Activated CD4-positive, alpha-beta T cell treated with anti-CD3 and anti-CD28 coated beads, Interleukin-2, amount 50 U/mL, for 1 hour (primary cell): ENCODE measurements at regions not wholly inside any gene's neighbourhood (a gene's known extent, or its start where the extent isn't known, plus 50 kb on each side); places are given as distances from the start of the nearest gene placed in this dataset.
"Not testable (repeated sequence)": the region's sequence is repeated elsewhere in the genome, so short reads cannot be mapped to it uniquely, and the experiment has no call there.

Source experiments
- DNase-seq: peaks from one replicate; pipeline ENCODE4 v3.0.0-alpha.2; 2020

GRCh38 chrX:10979956-10980355, 131.2 kb upstream of the HCCS start:
- DNase-seq = no peak

- no peak for DNase-seq
These were observed 129.6 kb upstream of the HCCS start for GRCh38 chrX:10981506-10981905.

- no peak for DNase-seq
These were observed 127.6 kb upstream of the HCCS start for GRCh38 chrX:10983526-10983925.

- DNase-seq = no peak
These were observed 126.9 kb upstream of the HCCS start for GRCh38 chrX:10984213-10984612.

- no peak for DNase-seq
These were observed 124.5 kb upstream of the HCCS start for GRCh38 chrX:10986616-10987015.

- DNase-seq = no peak
These were observed 122.5 kb upstream of the HCCS start for GRCh38 chrX:10988653-10989052.

- DNase-seq = no peak
These were observed 121.7 kb upstream of the HCCS start for GRCh38 chrX:10989386-10989785.

- DNase-seq = no peak
These were observed 120.7 kb upstream of the HCCS start for GRCh38 chrX:10990418-10990817.

- no peak for DNase-seq
These were observed 120.2 kb upstream of the HCCS start for GRCh38 chrX:10990976-10991375.

GRCh38 chrX:10992110-10992509, 119.0 kb upstream of the HCCS start:
- no peak for DNase-seq

- DNase-seq = not testable (repeated sequence)
These were observed 104.1 kb upstream of the HCCS start for GRCh38 chrX:11007076-11007475.

- no peak for DNase-seq
These were observed 100.7 kb upstream of the HCCS start for GRCh38 chrX:11010476-11010875.

- DNase-seq = no peak
These were observed 94.4 kb upstream of the HCCS start for GRCh38 chrX:11016728-11017127.

GRCh38 chrX:11022588-11022987, 88.5 kb upstream of the HCCS start:
- DNase-seq = not testable (repeated sequence)

- DNase-seq = no peak
These were observed 71.2 kb upstream of the HCCS start for GRCh38 chrX:11039926-11040325.

GRCh38 chrX:11040405-11040804, 70.7 kb upstream of the HCCS start:
- DNase-seq = no peak

GRCh38 chrX:11040996-11041395, 70.1 kb upstream of the HCCS start:
- DNase-seq = no peak

- no peak for DNase-seq
These were observed 61.1 kb upstream of the HCCS start for GRCh38 chrX:11050013-11050412.

- DNase-seq = no peak
These were observed 57.8 kb upstream of the HCCS start for GRCh38 chrX:11053351-11053750.

GRCh38 chrX:11056322-11057176, 54.6 kb upstream of the HCCS start:
- no peak for DNase-seq

GRCh38 chrX:11059933-11060332, 51.2 kb upstream of the HCCS start:
- DNase-seq = no peak
